Activated T-cell treated with anti-CD3 and anti-CD28 coated beads, Interleukin-2, amount 50 U/mL, for 1 hour (primary cell): ENCODE measurements at regions not wholly inside any gene's neighbourhood (a gene's known extent, or its start where the extent isn't known, plus 50 kb on each side); places are given as distances from the start of the nearest gene placed in this dataset.

Experiments used
- DNase-seq: peaks from one replicate; pipeline ENCODE4 v3.0.0-alpha.2; 2020

- DNase-seq: no peak
Observed at GRCh38 chr11:19394525-19395016, 153.8 kb upstream of the E2F8 start.

- no peak for DNase-seq
Observed at GRCh38 chr11:19393941-19394340, 153.2 kb upstream of the E2F8 start.

GRCh38 chr11:19392847-19393518, 152.2 kb upstream of the E2F8 start:
- no peak for DNase-seq

GRCh38 chr11:19392321-19392720, 151.6 kb upstream of the E2F8 start:
- DNase-seq: no peak

GRCh38 chr11:19391652-19392051, 150.9 kb upstream of the E2F8 start:
- no peak for DNase-seq

GRCh38 chr11:19391026-19391425, 150.3 kb upstream of the E2F8 start:
- DNase-seq: no peak

- DNase-seq: no peak
Observed at GRCh38 chr11:19389787-19390303, 149.1 kb upstream of the E2F8 start.

- no peak for DNase-seq
Observed at GRCh38 chr11:19382131-19382611, 141.4 kb upstream of the E2F8 start.

GRCh38 chr11:19380375-19380774, 139.6 kb upstream of the E2F8 start:
- no peak for DNase-seq

GRCh38 chr11:19379465-19379864, 138.7 kb upstream of the E2F8 start:
- DNase-seq: no peak

- no peak for DNase-seq
Observed at GRCh38 chr11:19378814-19379213, 138.1 kb upstream of the E2F8 start.

- no peak for DNase-seq
Observed at GRCh38 chr11:19377881-19378280, 137.1 kb upstream of the E2F8 start.

GRCh38 chr11:19375440-19375839, 134.7 kb upstream of the E2F8 start:
- no peak for DNase-seq

GRCh38 chr11:19374151-19374569, 133.4 kb upstream of the E2F8 start:
- DNase-seq: no peak

- DNase-seq: no peak
Observed at GRCh38 chr11:19372381-19372780, 131.6 kb upstream of the E2F8 start.

GRCh38 chr11:19370100-19370861, 129.5 kb upstream of the E2F8 start:
- DNase-seq: no peak

- DNase-seq: no peak
Observed at GRCh38 chr11:19368726-19369375, 128.1 kb upstream of the E2F8 start.

GRCh38 chr11:19366992-19367709, 126.4 kb upstream of the E2F8 start:
- DNase-seq: no peak

- DNase-seq: no peak
Observed at GRCh38 chr11:19365743-19366410, 125.1 kb upstream of the E2F8 start.

GRCh38 chr11:19359221-19360000, 118.7 kb upstream of the E2F8 start:
- no peak for DNase-seq

GRCh38 chr11:19357943-19358342, 117.2 kb upstream of the E2F8 start:
- no peak for DNase-seq
